ENCODE measurements at regions not wholly inside any gene's neighbourhood (a gene's known extent, or its start where the extent isn't known, plus 50 kb on each side); places are given as distances from the start of the nearest gene placed in this dataset.

DNA sequence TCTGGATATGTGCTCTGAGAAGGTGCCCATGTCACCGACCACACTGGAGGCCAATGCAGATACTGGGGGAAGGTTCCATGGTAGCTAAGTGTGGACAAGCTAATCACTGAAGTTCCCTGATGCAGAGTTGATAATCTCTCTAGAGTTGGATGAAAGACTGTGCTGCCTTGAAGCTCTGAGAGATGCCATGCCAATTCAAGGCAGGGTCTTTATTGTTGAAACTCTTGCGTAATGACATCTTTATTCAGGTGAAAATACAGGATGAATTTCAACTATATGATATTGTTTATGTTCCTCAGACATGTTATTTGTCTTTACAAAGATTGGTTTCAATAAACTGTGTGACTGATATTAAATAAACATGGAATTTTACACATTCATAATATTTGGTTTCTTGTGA, 167.6 kb upstream of the TMEM161B start:
- TF ChIP-seq, protein P1, sequence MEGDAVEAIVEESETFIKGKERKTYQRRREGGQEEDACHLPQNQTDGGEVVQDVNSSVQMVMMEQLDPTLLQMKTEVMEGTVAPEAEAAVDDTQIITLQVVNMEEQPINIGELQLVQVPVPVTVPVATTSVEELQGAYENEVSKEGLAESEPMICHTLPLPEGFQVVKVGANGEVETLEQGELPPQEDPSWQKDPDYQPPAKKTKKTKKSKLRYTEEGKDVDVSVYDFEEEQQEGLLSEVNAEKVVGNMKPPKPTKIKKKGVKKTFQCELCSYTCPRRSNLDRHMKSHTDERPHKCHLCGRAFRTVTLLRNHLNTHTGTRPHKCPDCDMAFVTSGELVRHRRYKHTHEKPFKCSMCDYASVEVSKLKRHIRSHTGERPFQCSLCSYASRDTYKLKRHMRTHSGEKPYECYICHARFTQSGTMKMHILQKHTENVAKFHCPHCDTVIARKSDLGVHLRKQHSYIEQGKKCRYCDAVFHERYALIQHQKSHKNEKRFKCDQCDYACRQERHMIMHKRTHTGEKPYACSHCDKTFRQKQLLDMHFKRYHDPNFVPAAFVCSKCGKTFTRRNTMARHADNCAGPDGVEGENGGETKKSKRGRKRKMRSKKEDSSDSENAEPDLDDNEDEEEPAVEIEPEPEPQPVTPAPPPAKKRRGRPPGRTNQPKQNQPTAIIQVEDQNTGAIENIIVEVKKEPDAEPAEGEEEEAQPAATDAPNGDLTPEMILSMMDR (IDR thresholded peaks at IDR 0.05): no peak
- TF ChIP-seq POLR2AphosphoS5 (IDR thresholded peaks at IDR 0.05) (no peak), POLR2A (IDR thresholded peaks at IDR 0.05) (no peak)

Data from breast epithelium (tissue), 3 donors.